Osteocyte (in vitro differentiated cells): ENCODE measurements at regions not wholly inside any gene's neighbourhood (a gene's known extent, or its start where the extent isn't known, plus 50 kb on each side); places are given as distances from the start of the nearest gene placed in this dataset.

Experiments used
- DNase-seq: peaks from one replicate; pipeline ENCODE4 v3.0.0; 2021; ENCODE audit warnings: mixed read lengths; ENCODE audit not compliant: unreplicated experiment; ENCODE audit errors: extremely low spot score
- H3K27ac Mint-ChIP-seq: one replicate; pipeline ENCODE4 v1.8.0; 2021; ENCODE audit warnings: mild to moderate bottlenecking, mixed read lengths; ENCODE audit not compliant: unreplicated experiment
- H3K27me3 Mint-ChIP-seq: one replicate; pipeline ENCODE4 v1.8.0; 2021; ENCODE audit warnings: mixed read lengths; ENCODE audit not compliant: unreplicated experiment
- H3K36me3 Mint-ChIP-seq: one replicate; pipeline ENCODE4 v1.8.0; 2021; ENCODE audit warnings: mixed read lengths; ENCODE audit not compliant: unreplicated experiment
- H3K4me1 Mint-ChIP-seq: one replicate; pipeline ENCODE4 v1.8.0; 2021; ENCODE audit warnings: mixed read lengths; ENCODE audit not compliant: unreplicated experiment
- H3K4me3 Mint-ChIP-seq: one replicate; pipeline ENCODE4 v1.8.0; 2021; ENCODE audit warnings: mild to moderate bottlenecking, moderate library complexity, mixed read lengths; ENCODE audit not compliant: unreplicated experiment
- H3K9me3 Mint-ChIP-seq: one replicate; pipeline ENCODE4 v1.8.0; 2021; ENCODE audit warnings: mixed read lengths; ENCODE audit not compliant: unreplicated experiment
- TF ChIP-seq, protein P1 (sequence below): fragments of 200-600 bp; sonication (generic); IDR thresholded peaks from 2 replicates; pipeline ENCODE4 v1.5.0; 2021; ENCODE audit warnings: antibody characterized with exemption, mild to moderate bottlenecking, moderate library complexity

DNA sequence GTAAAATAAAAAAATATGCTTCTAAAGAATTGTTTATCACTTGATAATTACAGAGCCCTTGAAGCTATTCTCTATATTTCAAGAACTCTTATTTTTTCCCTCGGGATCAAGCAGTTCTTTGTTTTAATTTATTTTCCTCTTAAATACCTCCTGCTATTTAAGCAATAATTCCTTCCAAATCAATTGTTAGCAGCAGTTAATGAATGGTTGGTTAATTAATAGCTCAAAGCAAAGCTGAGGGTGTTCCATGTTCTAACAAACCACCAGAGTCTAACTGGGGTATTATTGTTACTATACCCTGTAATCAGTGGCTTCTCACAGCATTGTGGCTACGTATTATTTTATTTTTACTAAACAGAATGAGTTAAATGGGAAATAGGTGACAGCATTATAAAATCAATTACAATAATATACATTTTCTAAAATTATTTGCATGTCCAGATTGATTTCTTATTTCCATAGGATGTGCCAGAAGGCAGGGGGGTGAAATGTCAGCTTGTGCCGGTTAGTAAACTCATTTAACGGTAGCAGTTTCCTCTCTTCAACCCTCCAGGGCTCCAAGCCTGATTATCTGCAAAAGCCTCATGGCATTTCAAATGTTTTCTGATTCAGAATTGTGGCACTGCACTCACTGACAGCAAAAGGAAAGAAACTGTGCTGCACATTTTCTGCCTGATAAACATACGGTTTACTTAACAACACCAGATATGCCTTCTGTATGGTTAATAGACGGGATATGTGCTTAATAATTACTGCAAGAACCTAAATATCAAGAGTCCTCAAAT lies 286.9 kb upstream of the EMCN start:
- H3K4me3 Mint-ChIP-seq = no peak overlapping the region
- TF ChIP-seq, protein P1, sequence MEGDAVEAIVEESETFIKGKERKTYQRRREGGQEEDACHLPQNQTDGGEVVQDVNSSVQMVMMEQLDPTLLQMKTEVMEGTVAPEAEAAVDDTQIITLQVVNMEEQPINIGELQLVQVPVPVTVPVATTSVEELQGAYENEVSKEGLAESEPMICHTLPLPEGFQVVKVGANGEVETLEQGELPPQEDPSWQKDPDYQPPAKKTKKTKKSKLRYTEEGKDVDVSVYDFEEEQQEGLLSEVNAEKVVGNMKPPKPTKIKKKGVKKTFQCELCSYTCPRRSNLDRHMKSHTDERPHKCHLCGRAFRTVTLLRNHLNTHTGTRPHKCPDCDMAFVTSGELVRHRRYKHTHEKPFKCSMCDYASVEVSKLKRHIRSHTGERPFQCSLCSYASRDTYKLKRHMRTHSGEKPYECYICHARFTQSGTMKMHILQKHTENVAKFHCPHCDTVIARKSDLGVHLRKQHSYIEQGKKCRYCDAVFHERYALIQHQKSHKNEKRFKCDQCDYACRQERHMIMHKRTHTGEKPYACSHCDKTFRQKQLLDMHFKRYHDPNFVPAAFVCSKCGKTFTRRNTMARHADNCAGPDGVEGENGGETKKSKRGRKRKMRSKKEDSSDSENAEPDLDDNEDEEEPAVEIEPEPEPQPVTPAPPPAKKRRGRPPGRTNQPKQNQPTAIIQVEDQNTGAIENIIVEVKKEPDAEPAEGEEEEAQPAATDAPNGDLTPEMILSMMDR = no peak
- no peaks in the 10 kb centered on the region for H3K36me3 Mint-ChIP-seq

GRCh38 chr4:100803751-100804150 lies 285.9 kb upstream of the EMCN start:
- Mint-ChIP-seq H3K36me3 (no peaks in the 10 kb centered on the region), H3K4me3 (no peak overlapping the region), H3K9me3 (no peaks in the 10 kb centered on the region), H3K4me1 (peaks cover 7% of the 10 kb centered on the region), H3K27me3 (no peaks in the 10 kb centered on the region), H3K27ac (no peak overlapping the region)
- TF ChIP-seq, protein P1 = no peak
- no peak for DNase-seq

More for the DNA sequence above, 286.9 kb upstream of the EMCN start:
- Mint-ChIP-seq H3K27ac (no peak overlapping the region), H3K27me3 (no peaks in the 10 kb centered on the region), H3K4me1 (peaks cover 7% of the 10 kb centered on the region), H3K9me3 (no peaks in the 10 kb centered on the region)
- no peak for DNase-seq

DNA sequence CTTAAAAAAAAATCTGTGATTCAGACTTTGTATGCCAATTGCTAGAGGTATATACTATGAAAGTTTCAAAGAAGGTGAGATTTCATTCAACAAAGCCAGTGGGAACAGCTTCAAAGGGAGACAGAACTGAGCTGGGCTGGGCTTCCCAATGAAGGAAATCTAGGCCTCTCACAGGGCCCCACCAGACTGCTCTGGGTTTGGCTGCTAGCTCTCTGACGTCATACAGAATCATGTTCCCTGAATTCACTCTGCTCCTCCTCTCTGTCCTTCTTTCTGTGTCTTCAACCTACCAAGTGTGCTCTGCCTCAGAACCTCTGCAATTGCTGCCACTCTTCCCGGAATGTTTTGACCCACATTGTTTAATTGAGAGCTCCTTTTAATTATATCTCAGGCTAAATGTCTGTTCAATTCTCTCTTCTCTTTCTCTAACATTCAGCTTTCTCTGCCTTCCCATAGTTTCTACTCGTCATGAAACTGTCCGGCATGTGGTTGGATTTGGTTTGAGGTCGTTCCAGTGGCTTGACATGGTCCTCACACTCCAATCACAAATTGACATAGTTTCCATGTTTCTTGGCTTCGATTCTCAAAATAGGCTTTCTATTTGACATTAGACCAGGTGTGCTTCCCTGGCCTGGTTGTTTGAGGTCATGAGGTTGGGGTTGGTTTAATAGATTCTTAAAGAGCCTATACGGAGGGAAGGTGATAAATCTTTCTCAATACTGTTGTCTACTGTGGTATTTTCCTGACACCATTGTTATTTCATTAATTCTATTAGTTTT lies 282.1 kb upstream of the EMCN start:
- no peaks in the 10 kb centered on the region for H3K36me3 Mint-ChIP-seq
- TF ChIP-seq, protein P1 = no peak
- H3K9me3 Mint-ChIP-seq = no peaks in the 10 kb centered on the region
- no peak for DNase-seq
- no peak overlapping the region for H3K27ac Mint-ChIP-seq
- H3K27me3 Mint-ChIP-seq = peaks cover 2% of the 10 kb centered on the region
- H3K4me1 Mint-ChIP-seq = no peaks in the 10 kb centered on the region
- H3K4me3 Mint-ChIP-seq = no peak overlapping the region

DNA sequence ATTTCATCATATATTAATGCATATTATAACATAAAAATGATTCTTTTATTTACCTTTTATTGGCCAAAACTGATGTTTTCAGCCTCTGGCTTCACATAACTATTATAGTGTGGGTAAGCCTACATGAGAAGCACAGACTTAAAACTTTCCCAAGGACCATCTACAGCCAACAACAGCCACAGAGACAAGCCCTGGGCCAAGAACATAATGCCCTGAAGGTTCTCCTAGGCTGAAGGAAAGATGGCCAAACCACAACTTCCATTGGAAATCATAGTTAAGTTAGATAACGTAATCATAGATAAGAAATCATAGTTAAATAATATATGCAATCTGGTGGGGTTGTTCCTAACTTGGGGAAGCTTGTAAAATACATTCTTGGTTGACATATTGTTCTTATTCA lies 280.0 kb upstream of the EMCN start:
- H3K9me3 Mint-ChIP-seq = no peaks in the 10 kb centered on the region
- no peak for DNase-seq
- no peaks in the 10 kb centered on the region for H3K36me3 Mint-ChIP-seq
- H3K27me3 Mint-ChIP-seq = peaks cover 2% of the 10 kb centered on the region
- H3K27ac Mint-ChIP-seq = no peak overlapping the region
- TF ChIP-seq, protein P1 = no peak
- H3K4me1 Mint-ChIP-seq = no peaks in the 10 kb centered on the region
- H3K4me3 Mint-ChIP-seq = no peak overlapping the region

GRCh38 chr4:100797356-100797755 lies 279.5 kb upstream of the EMCN start:
- DNase-seq = no peak
- no peaks in the 10 kb centered on the region for H3K36me3 Mint-ChIP-seq
- H3K27ac Mint-ChIP-seq = no peak overlapping the region
- peaks cover 2% of the 10 kb centered on the region for H3K27me3 Mint-ChIP-seq
- no peaks in the 10 kb centered on the region for H3K4me1 Mint-ChIP-seq
- TF ChIP-seq, protein P1 = no peak
- no peak overlapping the region for H3K4me3 Mint-ChIP-seq
- no peaks in the 10 kb centered on the region for H3K9me3 Mint-ChIP-seq
